ENCODE measurements at regions not wholly inside any gene's neighbourhood (a gene's known extent, or its start where the extent isn't known, plus 50 kb on each side); places are given as distances from the start of the nearest gene placed in this dataset.
"Not testable (repeated sequence)": the region's sequence is repeated elsewhere in the genome, so short reads cannot be mapped to it uniquely, and the experiment has no call there.

DNA sequence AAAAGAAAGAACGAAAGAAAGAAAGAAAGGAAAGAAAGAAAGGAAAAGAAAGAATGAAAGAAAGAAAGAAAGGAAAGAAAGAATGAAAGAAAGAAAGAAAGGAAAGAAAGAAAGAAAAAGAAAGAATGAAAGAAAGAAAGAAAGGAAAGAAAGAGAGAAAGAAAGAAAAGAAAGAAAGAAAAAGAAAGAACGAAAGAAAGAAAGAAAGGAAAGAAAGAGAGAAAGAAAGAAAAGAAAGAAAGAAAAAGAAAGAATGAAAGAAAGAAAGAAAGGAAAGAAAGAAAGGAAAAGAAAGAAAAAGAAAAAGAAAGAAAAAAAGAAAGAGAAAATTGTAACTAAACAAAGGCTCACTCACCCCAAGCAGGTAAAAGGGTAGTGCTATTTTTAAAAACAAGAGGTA is 160.7 kb upstream of the TRPM3 start:
- ATAC-seq: not testable (repeated sequence)

DNA sequence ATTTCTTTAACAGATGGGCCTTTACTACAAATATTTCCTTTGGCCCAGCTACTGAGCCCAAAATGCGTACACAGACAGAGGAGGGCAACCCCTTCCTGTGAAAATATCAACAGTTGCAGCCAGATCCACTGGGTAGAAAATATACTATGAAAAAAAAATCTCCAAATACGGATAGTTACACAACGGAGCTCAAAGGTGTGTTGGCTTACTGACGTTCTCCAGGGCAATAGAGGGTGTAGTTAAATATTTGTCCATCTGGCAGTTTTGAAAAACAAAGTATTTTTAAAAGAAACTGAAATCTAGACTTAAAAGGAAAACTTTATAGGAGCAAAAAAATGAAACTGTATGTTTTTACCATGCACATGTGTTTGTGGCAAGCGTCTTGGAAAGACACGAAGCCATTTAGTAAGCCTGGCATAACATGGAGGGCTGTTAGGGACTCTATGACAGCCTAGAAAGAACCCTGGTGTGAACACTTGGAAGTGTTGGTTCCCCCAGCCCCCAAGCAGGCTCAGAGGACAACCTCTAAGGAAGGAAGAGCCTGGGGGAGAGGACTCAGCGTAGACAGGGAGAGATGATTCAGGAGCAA is 157.8 kb upstream of the TRPM3 start:
- no peak for ATAC-seq
- no peak for TF ChIP-seq ISL1 (CRISPR knock-in tag; IDR thresholded peaks at IDR 0.05)
- TF ChIP-seq ZNF70 (CRISPR knock-in tag; IDR thresholded peaks at IDR 0.05): no peak
- TF ChIP-seq BACH2 (CRISPR knock-in tag; IDR thresholded peaks at IDR 0.05; ENCODE audit: borderline replicate concordance): no peak
- TF ChIP-seq RARB (CRISPR knock-in tag; IDR thresholded peaks at IDR 0.05): no peak

- no peak for ATAC-seq
- TF ChIP-seq PPARA (CRISPR knock-in tag; IDR thresholded peaks at IDR 0.05; ENCODE audit: borderline replicate concordance) (no peak), ARNTL (CRISPR knock-in tag; IDR thresholded peaks at IDR 0.05; ENCODE audit: borderline replicate concordance, low read depth) (no peak), PATZ1 (CRISPR knock-in tag; IDR thresholded peaks at IDR 0.05; ENCODE audit: borderline replicate concordance) (no peak), TOX (CRISPR knock-in tag; IDR thresholded peaks at IDR 0.05; ENCODE audit: borderline replicate concordance) (no peak), TCF4 (CRISPR knock-in tag; IDR thresholded peaks at IDR 0.05; ENCODE audit: borderline replicate concordance) (no peak), SNAI2 (CRISPR knock-in tag; IDR thresholded peaks at IDR 0.05) (no peak), RARB (CRISPR knock-in tag; IDR thresholded peaks at IDR 0.05) (no peak), ZNF70 (CRISPR knock-in tag; IDR thresholded peaks at IDR 0.05) (no peak), OSR1 (CRISPR knock-in tag; IDR thresholded peaks at IDR 0.05) (no peak), ZFP3 (CRISPR knock-in tag; IDR thresholded peaks at IDR 0.05) (no peak), ZC3H10 (CRISPR knock-in tag; IDR thresholded peaks at IDR 0.05) (no peak), CREB5 (CRISPR knock-in tag; IDR thresholded peaks at IDR 0.05; ENCODE audit: low read depth) (no peak), BACH2 (CRISPR knock-in tag; IDR thresholded peaks at IDR 0.05; ENCODE audit: borderline replicate concordance) (no peak), ZFP30 (CRISPR knock-in tag; IDR thresholded peaks at IDR 0.05) (no peak), ISL1 (CRISPR knock-in tag; IDR thresholded peaks at IDR 0.05) (no peak), GLIS3 (CRISPR knock-in tag; IDR thresholded peaks at IDR 0.05) (no peak), ZNF565 (CRISPR knock-in tag; conservative IDR thresholded peaks at IDR 0.05; ENCODE audit: low read depth) (no peak), CSDC2 (CRISPR knock-in tag; IDR thresholded peaks at IDR 0.05) (no peak), ESRRG (CRISPR knock-in tag; IDR thresholded peaks at IDR 0.05) (no peak)
- TF ChIP-seq, protein P1, sequence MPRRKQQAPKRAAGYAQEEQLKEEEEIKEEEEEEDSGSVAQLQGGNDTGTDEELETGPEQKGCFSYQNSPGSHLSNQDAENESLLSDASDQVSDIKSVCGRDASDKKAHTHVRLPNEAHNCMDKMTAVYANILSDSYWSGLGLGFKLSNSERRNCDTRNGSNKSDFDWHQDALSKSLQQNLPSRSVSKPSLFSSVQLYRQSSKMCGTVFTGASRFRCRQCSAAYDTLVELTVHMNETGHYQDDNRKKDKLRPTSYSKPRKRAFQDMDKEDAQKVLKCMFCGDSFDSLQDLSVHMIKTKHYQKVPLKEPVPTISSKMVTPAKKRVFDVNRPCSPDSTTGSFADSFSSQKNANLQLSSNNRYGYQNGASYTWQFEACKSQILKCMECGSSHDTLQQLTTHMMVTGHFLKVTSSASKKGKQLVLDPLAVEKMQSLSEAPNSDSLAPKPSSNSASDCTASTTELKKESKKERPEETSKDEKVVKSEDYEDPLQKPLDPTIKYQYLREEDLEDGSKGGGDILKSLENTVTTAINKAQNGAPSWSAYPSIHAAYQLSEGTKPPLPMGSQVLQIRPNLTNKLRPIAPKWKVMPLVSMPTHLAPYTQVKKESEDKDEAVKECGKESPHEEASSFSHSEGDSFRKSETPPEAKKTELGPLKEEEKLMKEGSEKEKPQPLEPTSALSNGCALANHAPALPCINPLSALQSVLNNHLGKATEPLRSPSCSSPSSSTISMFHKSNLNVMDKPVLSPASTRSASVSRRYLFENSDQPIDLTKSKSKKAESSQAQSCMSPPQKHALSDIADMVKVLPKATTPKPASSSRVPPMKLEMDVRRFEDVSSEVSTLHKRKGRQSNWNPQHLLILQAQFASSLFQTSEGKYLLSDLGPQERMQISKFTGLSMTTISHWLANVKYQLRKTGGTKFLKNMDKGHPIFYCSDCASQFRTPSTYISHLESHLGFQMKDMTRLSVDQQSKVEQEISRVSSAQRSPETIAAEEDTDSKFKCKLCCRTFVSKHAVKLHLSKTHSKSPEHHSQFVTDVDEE (CRISPR knock-in tag; IDR thresholded peaks at IDR 0.05): no peak
These were observed 152.2 kb upstream of the TRPM3 start for GRCh38 chr9:71273613-71274012.

DNA sequence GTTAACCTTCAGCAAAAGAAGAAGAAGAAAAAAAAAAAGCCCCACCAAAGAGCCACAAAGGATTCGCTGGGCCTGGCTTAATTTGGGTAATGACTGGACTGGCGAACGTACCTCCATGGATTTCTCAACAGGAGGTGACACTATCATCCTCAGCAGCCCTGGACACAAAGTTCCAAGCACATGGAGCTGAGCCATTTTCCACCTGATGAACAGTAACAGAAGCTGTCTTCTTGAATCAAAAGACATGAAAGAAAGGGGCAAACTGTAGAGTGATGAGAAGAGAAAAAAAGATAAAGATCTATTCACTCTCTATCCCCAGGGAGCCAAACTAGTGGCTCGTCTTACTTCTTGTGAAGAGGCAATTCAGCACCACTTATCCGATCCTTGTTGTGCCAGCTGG is 150.2 kb upstream of the TRPM3 start:
- no peak for ATAC-seq
- no peak for TF ChIP-seq CSDC2 (CRISPR knock-in tag; IDR thresholded peaks at IDR 0.05)
- no peak for TF ChIP-seq ZC3H10 (CRISPR knock-in tag; IDR thresholded peaks at IDR 0.05)
- no peak for TF ChIP-seq PPARA (CRISPR knock-in tag; IDR thresholded peaks at IDR 0.05; ENCODE audit: borderline replicate concordance)
- TF ChIP-seq ZNF70 (CRISPR knock-in tag; IDR thresholded peaks at IDR 0.05): no peak
- TF ChIP-seq ISL1 (CRISPR knock-in tag; IDR thresholded peaks at IDR 0.05): no peak
- no peak for TF ChIP-seq ARNTL (CRISPR knock-in tag; IDR thresholded peaks at IDR 0.05; ENCODE audit: borderline replicate concordance, low read depth)
- TF ChIP-seq, protein P2, sequence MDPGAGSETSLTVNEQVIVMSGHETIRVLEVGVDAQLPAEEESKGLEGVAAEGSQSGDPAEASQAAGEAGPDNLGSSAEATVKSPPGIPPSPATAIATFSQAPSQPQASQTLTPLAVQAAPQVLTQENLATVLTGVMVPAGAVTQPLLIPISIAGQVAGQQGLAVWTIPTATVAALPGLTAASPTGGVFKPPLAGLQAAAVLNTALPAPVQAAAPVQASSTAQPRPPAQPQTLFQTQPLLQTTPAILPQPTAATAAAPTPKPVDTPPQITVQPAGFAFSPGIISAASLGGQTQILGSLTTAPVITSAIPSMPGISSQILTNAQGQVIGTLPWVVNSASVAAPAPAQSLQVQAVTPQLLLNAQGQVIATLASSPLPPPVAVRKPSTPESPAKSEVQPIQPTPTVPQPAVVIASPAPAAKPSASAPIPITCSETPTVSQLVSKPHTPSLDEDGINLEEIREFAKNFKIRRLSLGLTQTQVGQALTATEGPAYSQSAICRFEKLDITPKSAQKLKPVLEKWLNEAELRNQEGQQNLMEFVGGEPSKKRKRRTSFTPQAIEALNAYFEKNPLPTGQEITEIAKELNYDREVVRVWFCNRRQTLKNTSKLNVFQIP (CRISPR knock-in tag; IDR thresholded peaks at IDR 0.05; ENCODE audit: borderline replicate concordance, low read depth): no peak
- TF ChIP-seq RARB (CRISPR knock-in tag; IDR thresholded peaks at IDR 0.05): no peak
- no peak for TF ChIP-seq CREB5 (CRISPR knock-in tag; IDR thresholded peaks at IDR 0.05; ENCODE audit: low read depth)
- TF ChIP-seq BACH2 (CRISPR knock-in tag; IDR thresholded peaks at IDR 0.05; ENCODE audit: borderline replicate concordance): no peak
- no peak for TF ChIP-seq ZNF8 (CRISPR knock-in tag; IDR thresholded peaks at IDR 0.05)
- TF ChIP-seq OSR1 (CRISPR knock-in tag; IDR thresholded peaks at IDR 0.05): no peak
- no peak for TF ChIP-seq SNAI2 (CRISPR knock-in tag; IDR thresholded peaks at IDR 0.05)
